Natural killer cell (primary cell): ENCODE measurements at regions not wholly inside any gene's neighbourhood (a gene's known extent, or its start where the extent isn't known, plus 50 kb on each side); places are given as distances from the start of the nearest gene placed in this dataset.

Experiments used
- ATAC-seq, 3 donors: fragments of 150-1000 bp in 2 of 3; fragments of 200-7000 bp in 1 of 3; cut with Tn5 transposase; 1 replicate in 1 of 3; 2 replicates in 2 of 3; pipeline ENCODE4 v1.10.0; 2021; ENCODE audit warnings: mild to moderate bottlenecking in 2 of 3, moderate library complexity in 2 of 3
- DNase-seq, 2 donors: peaks; one replicate each; pipeline versions ENCODE4 v3.0.0 to v3.0.0-alpha.2; 2013 to 2021; ENCODE audit warnings: mixed read lengths in 1 of 2
- H3K27ac ChIP-seq: one replicate; pipeline ENCODE4 v1.5.1; 2013; ENCODE audit warnings: mild to moderate bottlenecking, low read length
- H3K27me3 ChIP-seq: one replicate; pipeline ENCODE4 v1.6.1; 2013; ENCODE audit warnings: low read length; ENCODE audit not compliant: control insufficient read depth, insufficient read depth
- H3K36me3 ChIP-seq: one replicate; pipeline ENCODE4 v1.6.1; 2013; ENCODE audit warnings: low read length; ENCODE audit not compliant: control insufficient read depth, insufficient read depth
- H3K4me1 ChIP-seq: one replicate; pipeline ENCODE4 v1.6.1; 2013; ENCODE audit warnings: low read length; ENCODE audit not compliant: control insufficient read depth, insufficient read depth
- H3K4me3 ChIP-seq: one replicate; pipeline ENCODE4 v1.5.1; 2013; ENCODE audit warnings: low read length
- H3K9me3 ChIP-seq: one replicate; pipeline ENCODE4 v1.6.1; 2013; ENCODE audit warnings: low read length; ENCODE audit not compliant: control insufficient read depth, insufficient read depth
- H3K27ac Mint-ChIP-seq, 2 donors: one replicate each; pipeline ENCODE4 v1.8.0; 2022; ENCODE audit warnings: mild to moderate bottlenecking in 2 of 2, mixed read lengths in 2 of 2, moderate library complexity in 1 of 2
- H3K27me3 Mint-ChIP-seq, 2 donors: one replicate each; pipeline ENCODE4 v1.8.0; 2022; ENCODE audit warnings: low read depth in 2 of 2, mixed read lengths in 2 of 2
- H3K36me3 Mint-ChIP-seq: one replicate; pipeline ENCODE4 v1.8.0; 2022; ENCODE audit warnings: mixed read lengths
- H3K4me1 Mint-ChIP-seq, 2 donors: one replicate each; pipeline ENCODE4 v1.8.0; 2022; ENCODE audit warnings: mixed read lengths in 2 of 2
- H3K4me3 Mint-ChIP-seq: one replicate; pipeline ENCODE4 v1.8.0; 2022; ENCODE audit warnings: mild to moderate bottlenecking, moderate library complexity, mixed read lengths
- H3K9me3 Mint-ChIP-seq, 2 donors: one replicate each; pipeline ENCODE4 v1.8.0; 2022; ENCODE audit warnings: mixed read lengths in 2 of 2
- WGBS: methylation state at CpG from one replicate; pipeline ENCODE4 v1.1.7; 2013; ENCODE audit warnings: missing lambda C conversion rate; ENCODE audit not compliant: insufficient coverage; 5-methylcytosine and 5-hydroxymethylcytosine counted together
- intact Hi-C: fragments of 100-400 bp; cut with micrococcal nuclease; formaldehyde crosslinking; loops from one replicate; pipeline ENCODE4 v1.14.2; 2022
- TF ChIP-seq, protein P1 (sequence below): fragments of 200-600 bp; IDR thresholded peaks from one replicate; pipeline ENCODE4 v1.8.0; 2022; ENCODE audit warnings: antibody characterized with exemption

DNA sequence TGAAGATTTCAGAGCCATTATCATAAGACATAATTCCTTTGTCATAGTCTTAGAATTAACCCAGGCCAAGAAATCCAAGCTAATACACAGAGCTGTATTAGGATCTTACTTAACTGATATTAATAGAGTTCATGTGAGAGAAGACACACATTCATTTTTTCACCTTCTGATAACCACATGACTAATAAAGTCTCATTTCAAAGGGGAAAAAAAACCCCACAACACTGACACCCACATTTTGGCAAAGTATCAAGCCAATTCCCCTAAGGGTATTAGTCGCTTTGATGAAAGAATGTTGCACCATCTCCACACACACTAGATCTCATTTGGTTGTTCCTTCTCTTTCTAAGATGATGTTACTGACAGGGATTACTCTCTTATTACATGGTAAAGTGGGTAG, 344.4 kb upstream of the ESRRG start:
- intact Hi-C loops = no loop called here
- ATAC-seq = no peak
- H3K4me1 ChIP-seq = no peaks in the 10 kb centered on the region
- Mint-ChIP-seq H3K4me3 (no peak overlapping the region), H3K4me1 (no peaks in the 10 kb centered on the region), H3K36me3 (no peaks in the 10 kb centered on the region), H3K27ac (no peak overlapping the region), H3K9me3 (peaks cover 4 to 10% of the 10 kb centered on the region in 2 donors), H3K27me3 (no peaks in the 10 kb centered on the region)
- WGBS = no CpG with 5 or more reads among the region's 1 CpG
- H3K27me3 ChIP-seq = no peaks in the 10 kb centered on the region
- no peaks in the 10 kb centered on the region for H3K36me3 ChIP-seq
- H3K27ac ChIP-seq = no peak overlapping the region
- H3K9me3 ChIP-seq = no peaks in the 10 kb centered on the region
- no peak for DNase-seq
- TF ChIP-seq, protein P1, sequence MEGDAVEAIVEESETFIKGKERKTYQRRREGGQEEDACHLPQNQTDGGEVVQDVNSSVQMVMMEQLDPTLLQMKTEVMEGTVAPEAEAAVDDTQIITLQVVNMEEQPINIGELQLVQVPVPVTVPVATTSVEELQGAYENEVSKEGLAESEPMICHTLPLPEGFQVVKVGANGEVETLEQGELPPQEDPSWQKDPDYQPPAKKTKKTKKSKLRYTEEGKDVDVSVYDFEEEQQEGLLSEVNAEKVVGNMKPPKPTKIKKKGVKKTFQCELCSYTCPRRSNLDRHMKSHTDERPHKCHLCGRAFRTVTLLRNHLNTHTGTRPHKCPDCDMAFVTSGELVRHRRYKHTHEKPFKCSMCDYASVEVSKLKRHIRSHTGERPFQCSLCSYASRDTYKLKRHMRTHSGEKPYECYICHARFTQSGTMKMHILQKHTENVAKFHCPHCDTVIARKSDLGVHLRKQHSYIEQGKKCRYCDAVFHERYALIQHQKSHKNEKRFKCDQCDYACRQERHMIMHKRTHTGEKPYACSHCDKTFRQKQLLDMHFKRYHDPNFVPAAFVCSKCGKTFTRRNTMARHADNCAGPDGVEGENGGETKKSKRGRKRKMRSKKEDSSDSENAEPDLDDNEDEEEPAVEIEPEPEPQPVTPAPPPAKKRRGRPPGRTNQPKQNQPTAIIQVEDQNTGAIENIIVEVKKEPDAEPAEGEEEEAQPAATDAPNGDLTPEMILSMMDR = no peak
- no peak overlapping the region for H3K4me3 ChIP-seq

DNA sequence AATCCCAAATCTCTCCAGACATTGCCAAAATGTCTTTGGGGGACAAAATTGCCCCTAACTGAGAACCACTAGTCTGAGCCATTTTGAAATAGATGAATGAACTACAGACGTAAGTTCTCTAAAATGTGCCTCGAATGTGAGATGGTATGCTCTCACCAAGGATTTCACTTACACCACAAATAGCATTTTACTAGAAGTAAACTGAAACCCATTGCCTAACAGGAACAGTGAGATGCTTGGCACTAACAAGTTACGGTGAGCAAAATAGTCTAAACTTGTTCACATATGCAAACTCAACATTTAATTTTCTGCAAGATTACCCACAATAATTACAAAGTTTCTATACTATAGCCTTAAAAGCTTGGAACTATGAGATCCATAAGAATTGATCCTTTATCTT, 343.6 kb upstream of the ESRRG start:
- peaks cover 4 to 10% of the 10 kb centered on the region in 2 donors for H3K9me3 Mint-ChIP-seq
- H3K27ac Mint-ChIP-seq = no peak overlapping the region
- intact Hi-C loops = no loop called here
- H3K36me3 Mint-ChIP-seq = no peaks in the 10 kb centered on the region
- no peak overlapping the region for H3K4me3 Mint-ChIP-seq
- Histone ChIP-seq H3K9me3 (no peaks in the 10 kb centered on the region), H3K36me3 (no peaks in the 10 kb centered on the region), H3K27ac (no peak overlapping the region), H3K27me3 (no peaks in the 10 kb centered on the region), H3K4me3 (no peak overlapping the region), H3K4me1 (no peaks in the 10 kb centered on the region)
- no peak for ATAC-seq
- no peaks in the 10 kb centered on the region for H3K27me3 Mint-ChIP-seq
- WGBS = 82% methylated on average over 3 of the region's 3 CpGs
- no peaks in the 10 kb centered on the region for H3K4me1 Mint-ChIP-seq
- no peak for DNase-seq
- TF ChIP-seq, protein P1 = no peak

DNA sequence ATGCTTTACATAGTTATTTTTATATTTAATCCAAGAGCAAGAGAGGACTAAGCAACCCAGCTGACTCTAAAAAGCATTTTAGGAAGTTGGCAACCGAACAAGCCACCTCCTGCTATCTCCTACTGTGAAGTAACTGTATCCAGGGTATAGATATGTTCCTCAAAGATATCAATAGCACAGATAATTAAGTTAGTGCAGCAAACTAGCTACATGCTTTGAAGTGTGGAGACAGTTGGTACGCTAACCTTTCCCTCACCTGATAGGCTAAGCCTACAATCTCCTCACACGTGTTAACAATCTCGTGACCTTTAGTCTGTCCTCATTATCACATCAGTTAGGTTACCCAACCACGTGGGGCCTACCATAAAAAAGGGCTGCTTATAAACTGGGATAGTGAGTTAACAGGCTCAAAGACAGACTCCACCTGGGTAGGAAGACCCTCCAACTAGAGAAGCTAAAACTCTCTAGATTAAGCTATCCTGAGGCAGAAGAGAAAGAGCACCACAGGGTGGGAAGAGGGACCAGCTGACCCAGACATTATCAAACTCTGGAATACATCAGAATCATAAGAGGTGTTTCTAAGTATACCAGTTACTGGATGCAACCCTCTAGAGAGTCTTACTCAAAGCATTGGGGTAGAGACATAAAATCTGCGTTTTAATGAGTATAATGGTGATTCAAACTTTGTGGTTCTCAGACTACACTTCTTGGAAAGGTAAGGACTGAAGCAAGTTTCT, 340.1 kb upstream of the ESRRG start:
- intact Hi-C loops = no loop called here
- no peaks in the 10 kb centered on the region for H3K27me3 Mint-ChIP-seq
- no peak overlapping the region for H3K4me3 Mint-ChIP-seq
- H3K4me3 ChIP-seq = no peak overlapping the region
- no peak overlapping the region for H3K27ac Mint-ChIP-seq
- H3K9me3 ChIP-seq = no peaks in the 10 kb centered on the region
- H3K9me3 Mint-ChIP-seq = peaks cover 2 to 6% of the 10 kb centered on the region in 2 donors
- no peaks in the 10 kb centered on the region for H3K27me3 ChIP-seq
- no peak for ATAC-seq
- DNase-seq = no peak
- no peaks in the 10 kb centered on the region for H3K36me3 Mint-ChIP-seq
- TF ChIP-seq, protein P1 = no peak
- H3K4me1 ChIP-seq = no peaks in the 10 kb centered on the region
- no peaks in the 10 kb centered on the region for H3K36me3 ChIP-seq
- H3K4me1 Mint-ChIP-seq = no peaks in the 10 kb centered on the region
- no peak overlapping the region for H3K27ac ChIP-seq
- 77% methylated on average over 6 of the region's 6 CpGs for WGBS

DNA sequence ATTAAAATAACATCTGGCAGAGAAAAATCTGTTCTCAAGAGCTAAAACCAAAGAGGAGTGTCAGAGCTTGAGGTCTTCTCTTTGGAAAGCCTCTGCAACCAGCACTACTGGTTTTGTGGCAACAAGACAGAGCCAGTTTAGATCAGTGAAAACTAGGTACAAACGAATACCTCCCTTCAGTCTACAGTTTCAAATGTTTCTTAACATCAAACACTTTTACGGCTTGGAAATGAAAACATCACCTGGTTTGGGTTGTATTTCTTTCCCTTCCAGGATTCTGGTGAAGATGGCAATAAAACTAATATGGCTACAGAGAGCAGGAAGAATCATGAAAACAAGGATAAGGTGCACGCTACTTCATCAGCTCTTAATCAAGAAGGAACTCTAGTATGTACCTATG, 339.4 kb upstream of the ESRRG start:
- no peaks in the 10 kb centered on the region for H3K27me3 Mint-ChIP-seq
- DNase-seq (no peak), ATAC-seq (no peak)
- H3K4me3 ChIP-seq = no peak overlapping the region
- no peak overlapping the region for H3K27ac ChIP-seq
- H3K9me3 Mint-ChIP-seq = peaks cover 4 to 5% of the 10 kb centered on the region in 2 donors
- TF ChIP-seq, protein P1 = no peak
- WGBS = 66% methylated on average over 3 of the region's 3 CpGs
- no peaks in the 10 kb centered on the region for H3K27me3 ChIP-seq
- no peak overlapping the region for H3K27ac Mint-ChIP-seq
- no peaks in the 10 kb centered on the region for H3K4me1 Mint-ChIP-seq
- H3K36me3 Mint-ChIP-seq = no peaks in the 10 kb centered on the region
- H3K4me1 ChIP-seq = no peaks in the 10 kb centered on the region
- H3K36me3 ChIP-seq = no peaks in the 10 kb centered on the region
- no peaks in the 10 kb centered on the region for H3K9me3 ChIP-seq
- no peak overlapping the region for H3K4me3 Mint-ChIP-seq
- intact Hi-C loops = no loop called here
